CD4-positive, alpha-beta T cell (primary cell): ENCODE measurements at regions not wholly inside any gene's neighbourhood (a gene's known extent, or its start where the extent isn't known, plus 50 kb on each side); places are given as distances from the start of the nearest gene placed in this dataset.

Experiments
- ATAC-seq: fragments of 200-7000 bp; cut with Tn5 transposase; one replicate; pipeline ENCODE4 v1.10.0; 2022; ENCODE audit warnings: mild to moderate bottlenecking; ENCODE audit not compliant: poor library complexity
- CTCF ChIA-PET: fragments of 350-600 bp; sonication (Branson Sonifier 250); formaldehyde crosslinking; loops from one replicate; lab custom pipeline; 2021; ENCODE audit warnings: antibody characterized with exemption, inconsistent platforms; lab: Charles Lee
- POLR2A ChIA-PET: fragments of 350-600 bp; sonication (Branson Sonifier 250); formaldehyde crosslinking; loops from one replicate; lab custom pipeline; 2021; ENCODE audit warnings: antibody characterized with exemption, inconsistent platforms; lab: Charles Lee
- DNase-seq, 14 experiments: peaks; one replicate each; pipeline ENCODE4 v3.0.0-alpha.2; 2013 to 2020; ENCODE audit warnings: mixed read lengths in 2 of 14
- H3K27ac ChIP-seq, 2 donors: one replicate each; pipeline versions ENCODE4 v1.5.1 to v1.7.0; 2013; ENCODE audit warnings: low read length in 2 of 2, low read depth in 1 of 2, mild to moderate bottlenecking in 1 of 2
- H3K27me3 ChIP-seq, 2 experiments: 1 replicate in 1 of 2; 2 replicates in 1 of 2; pipeline versions ENCODE4 v1.6.1 to v1.7.0; 2013; ENCODE audit warnings: low read length in 2 of 2, control low read depth in 1 of 2, mild to moderate bottlenecking in 1 of 2, moderate library complexity in 1 of 2; ENCODE audit not compliant: insufficient read depth in 2 of 2, control insufficient read depth in 1 of 2
- H3K36me3 ChIP-seq: one replicate; pipeline ENCODE4 v1.6.1; 2013; ENCODE audit warnings: low read length, control low read depth; ENCODE audit not compliant: insufficient read depth
- H3K4me1 ChIP-seq: one replicate; pipeline ENCODE4 v1.6.1; 2013; ENCODE audit warnings: low read length, control low read depth; ENCODE audit not compliant: insufficient read depth
- H3K4me3 ChIP-seq: one replicate; pipeline ENCODE4 v1.5.1; 2013; ENCODE audit warnings: mild to moderate bottlenecking, low read length, moderate library complexity
- H3K9me3 ChIP-seq, 2 experiments: 1 replicate in 1 of 2; 2 replicates in 1 of 2; pipeline versions ENCODE4 v1.6.1 to v1.7.0; 2013; ENCODE audit warnings: low read length in 2 of 2, mild to moderate bottlenecking in 2 of 2, control low read depth in 1 of 2, moderate library complexity in 1 of 2; ENCODE audit not compliant: control insufficient read depth in 1 of 2, insufficient read depth in 1 of 2
- H3K27ac Mint-ChIP-seq: one replicate; pipeline ENCODE4 v1.8.0; 2020; ENCODE audit warnings: mixed read lengths
- H3K27me3 Mint-ChIP-seq: one replicate; pipeline ENCODE4 v1.8.0; 2021; ENCODE audit warnings: mixed read lengths
- H3K36me3 Mint-ChIP-seq: one replicate; pipeline ENCODE4 v1.8.0; 2021; ENCODE audit warnings: low read depth, mixed read lengths
- H3K4me1 Mint-ChIP-seq: one replicate; pipeline ENCODE4 v1.8.0; 2021; ENCODE audit warnings: low read depth, mixed read lengths
- H3K4me3 Mint-ChIP-seq: one replicate; pipeline ENCODE4 v1.8.0; 2020; ENCODE audit warnings: mild to moderate bottlenecking, mixed read lengths
- H3K9me3 Mint-ChIP-seq: one replicate; pipeline ENCODE4 v1.8.0; 2020; ENCODE audit warnings: mixed read lengths
- intact Hi-C, 2 experiments: fragments of 100-400 bp; cut with DNase I in 1 of 2; cut with micrococcal nuclease in 1 of 2; formaldehyde crosslinking; loops; one replicate each; pipeline versions ENCODE4 v1.15.1 to v1.9.0; 2023 to 2025; cut with DNase I, micrococcal nuclease
- TF ChIP-seq, protein P1 (sequence below): fragments of 200-600 bp; IDR thresholded peaks from one replicate; pipeline ENCODE4 v1.8.0; 2022; ENCODE audit warnings: antibody characterized with exemption, mild to moderate bottlenecking

DNA sequence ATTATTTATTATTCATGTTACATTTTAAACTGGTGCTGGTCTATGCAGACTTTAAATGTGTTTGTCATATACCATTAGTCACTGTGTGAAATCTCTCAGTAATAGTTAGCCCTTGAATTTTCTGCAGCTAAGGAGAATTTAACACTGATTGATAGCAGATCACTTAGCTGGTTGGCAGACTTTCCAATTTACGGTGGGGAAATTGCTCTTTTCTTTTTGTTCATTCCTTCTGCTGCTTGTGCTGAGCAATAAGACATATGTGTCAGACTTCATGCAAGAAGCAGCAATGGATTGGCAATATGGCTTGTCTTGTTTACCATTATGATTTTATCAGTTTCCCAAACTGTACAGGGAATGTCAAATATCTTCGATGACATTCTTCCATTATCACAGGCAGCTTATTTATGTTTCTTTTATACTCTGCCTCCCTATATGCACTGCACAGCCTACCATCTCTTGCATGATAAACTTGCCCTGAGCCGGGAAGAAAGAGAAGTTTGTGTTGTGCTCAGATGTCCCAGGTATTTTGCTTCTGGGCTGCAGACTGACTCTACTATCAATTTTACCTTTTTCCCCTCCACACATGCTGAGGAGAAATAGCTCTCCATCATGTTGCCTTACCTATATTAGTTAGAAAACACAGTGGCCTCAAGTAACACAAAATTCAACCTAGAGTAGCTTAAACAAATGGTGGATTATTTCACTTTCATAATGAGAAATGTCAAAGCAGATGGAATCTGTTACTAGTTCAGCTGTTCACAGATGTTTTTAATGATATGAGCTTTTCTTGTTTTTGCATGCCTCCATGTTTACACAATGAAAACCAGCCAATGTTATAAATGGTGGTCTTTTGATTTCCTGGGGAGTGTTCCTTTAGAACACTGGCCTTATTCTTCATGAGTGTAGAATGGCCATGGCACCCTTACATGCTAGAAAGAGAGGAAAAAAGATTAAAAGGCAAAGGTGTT lies 968.1 kb upstream of the GOT2 start:
- ChIA-PET POLR2A (no interaction called here), CTCF (no interaction called here)
- peaks cover 4 to 5% of the 10 kb centered on the region in 2 experiments for H3K9me3 ChIP-seq
- TF ChIP-seq, protein P1, sequence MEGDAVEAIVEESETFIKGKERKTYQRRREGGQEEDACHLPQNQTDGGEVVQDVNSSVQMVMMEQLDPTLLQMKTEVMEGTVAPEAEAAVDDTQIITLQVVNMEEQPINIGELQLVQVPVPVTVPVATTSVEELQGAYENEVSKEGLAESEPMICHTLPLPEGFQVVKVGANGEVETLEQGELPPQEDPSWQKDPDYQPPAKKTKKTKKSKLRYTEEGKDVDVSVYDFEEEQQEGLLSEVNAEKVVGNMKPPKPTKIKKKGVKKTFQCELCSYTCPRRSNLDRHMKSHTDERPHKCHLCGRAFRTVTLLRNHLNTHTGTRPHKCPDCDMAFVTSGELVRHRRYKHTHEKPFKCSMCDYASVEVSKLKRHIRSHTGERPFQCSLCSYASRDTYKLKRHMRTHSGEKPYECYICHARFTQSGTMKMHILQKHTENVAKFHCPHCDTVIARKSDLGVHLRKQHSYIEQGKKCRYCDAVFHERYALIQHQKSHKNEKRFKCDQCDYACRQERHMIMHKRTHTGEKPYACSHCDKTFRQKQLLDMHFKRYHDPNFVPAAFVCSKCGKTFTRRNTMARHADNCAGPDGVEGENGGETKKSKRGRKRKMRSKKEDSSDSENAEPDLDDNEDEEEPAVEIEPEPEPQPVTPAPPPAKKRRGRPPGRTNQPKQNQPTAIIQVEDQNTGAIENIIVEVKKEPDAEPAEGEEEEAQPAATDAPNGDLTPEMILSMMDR = no peak
- Mint-ChIP-seq H3K4me1 (no peaks in the 10 kb centered on the region), H3K4me3 (no peak overlapping the region), H3K9me3 (peaks cover 2% of the 10 kb centered on the region), H3K27ac (no peak overlapping the region), H3K27me3 (no peaks in the 10 kb centered on the region), H3K36me3 (no peaks in the 10 kb centered on the region)
- DNase-seq (no peak), ATAC-seq (no peak)
- H3K36me3 ChIP-seq = no peaks in the 10 kb centered on the region
- H3K4me1 ChIP-seq = no peaks in the 10 kb centered on the region
- no peak overlapping the region for H3K4me3 ChIP-seq
- intact Hi-C loops = no loop called here
- H3K27me3 ChIP-seq = no peaks in the 10 kb centered on the region
- no peak overlapping the region for H3K27ac ChIP-seq

DNA sequence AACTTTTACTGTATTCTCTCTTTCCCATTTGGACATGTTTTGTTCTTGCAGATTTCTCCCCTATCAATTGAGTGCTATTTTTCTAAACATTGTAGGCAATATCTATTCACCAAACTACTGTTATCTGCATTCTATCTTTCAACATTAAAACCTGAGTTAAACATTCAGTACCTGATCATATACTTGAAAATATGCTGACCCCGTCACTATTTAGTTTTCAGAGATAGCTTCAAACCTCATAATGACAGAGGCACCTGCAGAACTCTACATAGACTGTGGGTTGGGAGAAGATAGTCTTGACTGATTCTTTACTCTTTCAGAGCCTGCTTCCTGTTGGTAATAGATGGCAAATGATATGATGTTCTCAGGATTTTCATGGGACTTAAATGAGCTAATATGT lies 965.7 kb upstream of the GOT2 start:
- Histone ChIP-seq H3K9me3 (peaks cover 5 to 14% of the 10 kb centered on the region in 2 experiments), H3K4me1 (no peaks in the 10 kb centered on the region), H3K4me3 (no peak overlapping the region), H3K27me3 (no peaks in the 10 kb centered on the region), H3K27ac (no peak overlapping the region), H3K36me3 (no peaks in the 10 kb centered on the region)
- Mint-ChIP-seq H3K4me3 (no peak overlapping the region), H3K27ac (no peak overlapping the region), H3K9me3 (peaks cover 8% of the 10 kb centered on the region), H3K27me3 (no peaks in the 10 kb centered on the region), H3K36me3 (no peaks in the 10 kb centered on the region), H3K4me1 (no peaks in the 10 kb centered on the region)
- ChIA-PET CTCF (no interaction called here), POLR2A (no interaction called here)
- DNase-seq = no peak
- intact Hi-C loops = no loop called here
- no peak for ATAC-seq
- TF ChIP-seq, protein P1 = no peak

DNA sequence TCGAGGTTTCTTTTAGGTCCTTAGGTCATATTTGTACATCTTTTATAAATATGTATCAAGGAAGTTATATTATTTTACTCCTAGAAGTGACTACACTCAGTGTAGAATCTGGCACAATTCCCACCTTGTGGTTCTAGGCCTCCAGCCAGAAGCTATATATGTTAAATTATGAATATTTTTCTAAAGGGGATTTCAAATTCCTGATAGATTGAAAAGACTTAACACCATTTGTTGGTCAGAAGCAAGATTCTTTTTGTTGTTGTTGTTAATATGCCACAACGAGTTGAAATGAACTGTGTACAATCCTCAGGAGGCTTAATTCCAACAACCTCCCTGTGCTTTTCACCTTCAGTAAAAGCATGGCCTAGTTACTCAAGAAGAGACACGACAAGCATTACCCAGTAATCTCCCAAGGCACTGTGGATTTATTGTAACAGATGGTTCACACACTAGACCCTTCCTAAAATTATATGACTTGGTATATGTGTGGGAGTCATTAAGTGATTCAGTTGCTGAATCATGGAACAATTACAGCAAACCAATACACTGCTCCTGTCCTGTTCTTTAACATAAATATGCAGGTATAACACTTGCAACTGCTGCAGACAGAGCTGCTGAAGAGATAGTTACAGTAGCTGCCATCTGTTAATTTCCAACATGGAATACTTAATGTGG lies 964.4 kb upstream of the GOT2 start:
- TF ChIP-seq, protein P1 = no peak
- no peaks in the 10 kb centered on the region for H3K27me3 Mint-ChIP-seq
- ChIA-PET CTCF (no interaction called here), POLR2A (no interaction called here)
- no peak for DNase-seq
- Histone ChIP-seq H3K4me1 (no peaks in the 10 kb centered on the region), H3K9me3 (peaks cover 5 to 14% of the 10 kb centered on the region in 2 experiments), H3K36me3 (no peaks in the 10 kb centered on the region), H3K4me3 (no peak overlapping the region), H3K27me3 (no peaks in the 10 kb centered on the region), H3K27ac (no peak overlapping the region)
- no peaks in the 10 kb centered on the region for H3K4me1 Mint-ChIP-seq
- peaks cover 11% of the 10 kb centered on the region for H3K9me3 Mint-ChIP-seq
- no peak overlapping the region for H3K4me3 Mint-ChIP-seq
- ATAC-seq = no peak
- H3K36me3 Mint-ChIP-seq = no peaks in the 10 kb centered on the region
- no peak overlapping the region for H3K27ac Mint-ChIP-seq
- intact Hi-C loops = no loop called here
